Loucy (cell line): ENCODE measurements at regions not wholly inside any gene's neighbourhood (a gene's known extent, or its start where the extent isn't known, plus 50 kb on each side); places are given as distances from the start of the nearest gene placed in this dataset.

ENCODE experiments used
- H2AFZ ChIP-seq: fragments of 200-600 bp; sonication (generic); 2 replicates; pipeline ENCODE4 v1.6.0; 2016; ENCODE audit warnings: antibody characterized with exemption, mild to moderate bottlenecking, low read length, moderate library complexity
- H3F3A ChIP-seq: fragments of 200-600 bp; 2 replicates; pipeline ENCODE4 v1.6.0; 2016; ENCODE audit warnings: antibody characterized with exemption, low read depth, mild to moderate bottlenecking
- H3K27me3 ChIP-seq: fragments of 200-600 bp; sonication (generic); 2 replicates; pipeline ENCODE4 v1.6.1; 2014; ENCODE audit warnings: low read length, mild to moderate bottlenecking; ENCODE audit not compliant: insufficient read depth, poor library complexity, severe bottlenecking
- H3K36me3 ChIP-seq: fragments of 200-600 bp; sonication (generic); 2 replicates; pipeline ENCODE4 v1.6.1; 2016; ENCODE audit warnings: low read length; ENCODE audit not compliant: insufficient read depth
- H3K4me1 ChIP-seq: fragments of 200-600 bp; sonication (generic); 2 replicates; pipeline ENCODE4 v1.5.1; 2014; ENCODE audit warnings: low read length, mild to moderate bottlenecking; ENCODE audit not compliant: insufficient read depth, poor library complexity, severe bottlenecking
- H3K4me2 ChIP-seq: fragments of 200-600 bp; sonication (generic); 2 replicates; pipeline ENCODE4 v1.6.0; 2014; ENCODE audit warnings: antibody characterized with exemption, low read length, low read depth, mild to moderate bottlenecking; ENCODE audit not compliant: poor library complexity, severe bottlenecking
- H3K4me3 ChIP-seq: fragments of 200-600 bp; sonication (generic); 2 replicates; pipeline ENCODE4 v1.5.1; 2014; ENCODE audit warnings: low read length, mild to moderate bottlenecking, mixed read lengths; ENCODE audit not compliant: poor library complexity, severe bottlenecking
- H3K79me2 ChIP-seq: fragments of 200-600 bp; sonication (generic); 2 replicates; pipeline ENCODE4 v1.6.1; 2014; ENCODE audit warnings: low read length; ENCODE audit not compliant: insufficient read depth
- H3K9ac ChIP-seq: fragments of 200-600 bp; sonication (generic); 2 replicates; pipeline ENCODE4 v1.6.0; 2014; ENCODE audit warnings: mild to moderate bottlenecking, low read depth, low read length, moderate library complexity; ENCODE audit not compliant: poor library complexity, severe bottlenecking
- H3K9me2 ChIP-seq: fragments of 200-600 bp; sonication (generic); replicated peaks from 2 replicates; pipeline ENCODE4 v1.6.1; 2016; ENCODE audit warnings: low read depth, low read length, mixed read lengths
- H3K9me3 ChIP-seq: fragments of 200-600 bp; sonication (generic); 2 replicates; pipeline ENCODE4 v1.6.1; 2014; ENCODE audit warnings: mild to moderate bottlenecking, antibody characterized with exemption, low read length, low read depth; ENCODE audit not compliant: insufficient read depth
- H4K20me1 ChIP-seq: fragments of 200-600 bp; sonication (generic); 2 replicates; pipeline ENCODE4 v1.6.0; 2014; ENCODE audit warnings: antibody characterized with exemption, low read length, mild to moderate bottlenecking; ENCODE audit not compliant: insufficient read depth, poor library complexity, severe bottlenecking
- EZH2phosphoT487 ChIP-seq: fragments of 200-600 bp; IDR thresholded peaks from 2 replicates; pipeline ENCODE4 v1.6.1; 2018; ENCODE audit warnings: antibody characterized with exemption, mild to moderate bottlenecking, moderate library complexity, borderline replicate concordance
- TF ChIP-seq, protein P1 (sequence below): fragments of 200-600 bp; sonication (generic); conservative IDR thresholded peaks from 2 replicates; pipeline ENCODE4 v1.5.1; 2014; ENCODE audit warnings: mild to moderate bottlenecking, antibody characterized with exemption, low read length

DNA sequence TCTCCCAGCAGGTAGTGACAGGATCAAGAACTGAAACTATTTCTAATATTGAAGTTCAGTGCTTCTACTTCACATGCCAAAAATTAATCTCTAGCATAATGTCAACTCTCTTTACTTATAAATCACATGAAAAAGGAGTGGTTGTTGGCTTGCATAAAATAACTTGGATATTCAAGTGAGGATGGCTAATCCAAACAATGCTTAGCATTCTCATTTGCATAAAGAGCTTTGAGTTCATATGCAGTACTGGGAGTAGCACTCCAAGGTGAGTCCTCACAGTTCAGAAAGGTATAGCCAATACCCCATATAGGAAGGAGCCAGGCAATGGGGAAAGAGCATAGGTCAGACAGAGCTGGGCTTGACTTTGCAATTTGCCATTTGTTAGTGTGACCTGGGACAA lies 149.3 kb downstream of the PCTP start:
- no peaks in the 10 kb centered on the region for H3K9me2 ChIP-seq
- H4K20me1 ChIP-seq, result no peaks in the 10 kb centered on the region
- H3K9ac ChIP-seq, result no peak overlapping the region
- peaks cover 20% of the 10 kb centered on the region for H3K4me1 ChIP-seq
- no peaks in the 10 kb centered on the region for H3K27me3 ChIP-seq
- TF ChIP-seq, protein P1, sequence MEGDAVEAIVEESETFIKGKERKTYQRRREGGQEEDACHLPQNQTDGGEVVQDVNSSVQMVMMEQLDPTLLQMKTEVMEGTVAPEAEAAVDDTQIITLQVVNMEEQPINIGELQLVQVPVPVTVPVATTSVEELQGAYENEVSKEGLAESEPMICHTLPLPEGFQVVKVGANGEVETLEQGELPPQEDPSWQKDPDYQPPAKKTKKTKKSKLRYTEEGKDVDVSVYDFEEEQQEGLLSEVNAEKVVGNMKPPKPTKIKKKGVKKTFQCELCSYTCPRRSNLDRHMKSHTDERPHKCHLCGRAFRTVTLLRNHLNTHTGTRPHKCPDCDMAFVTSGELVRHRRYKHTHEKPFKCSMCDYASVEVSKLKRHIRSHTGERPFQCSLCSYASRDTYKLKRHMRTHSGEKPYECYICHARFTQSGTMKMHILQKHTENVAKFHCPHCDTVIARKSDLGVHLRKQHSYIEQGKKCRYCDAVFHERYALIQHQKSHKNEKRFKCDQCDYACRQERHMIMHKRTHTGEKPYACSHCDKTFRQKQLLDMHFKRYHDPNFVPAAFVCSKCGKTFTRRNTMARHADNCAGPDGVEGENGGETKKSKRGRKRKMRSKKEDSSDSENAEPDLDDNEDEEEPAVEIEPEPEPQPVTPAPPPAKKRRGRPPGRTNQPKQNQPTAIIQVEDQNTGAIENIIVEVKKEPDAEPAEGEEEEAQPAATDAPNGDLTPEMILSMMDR, result no peak
- TF ChIP-seq EZH2phosphoT487, result no peak
- no peak overlapping the region for H3K4me3 ChIP-seq
- H3K36me3 ChIP-seq, result no peaks in the 10 kb centered on the region
- H2AFZ ChIP-seq, result no peak overlapping the region
- no peaks in the 10 kb centered on the region for H3F3A ChIP-seq
- no peaks in the 10 kb centered on the region for H3K9me3 ChIP-seq
- no peak overlapping the region for H3K4me2 ChIP-seq
- H3K79me2 ChIP-seq, result no peaks in the 10 kb centered on the region

- Histone ChIP-seq H4K20me1 (no peaks in the 10 kb centered on the region), H3K27me3 (no peaks in the 10 kb centered on the region), H2AFZ (no peak overlapping the region), H3K36me3 (no peaks in the 10 kb centered on the region), H3K4me3 (no peak overlapping the region), H3K4me1 (peaks cover 5% of the 10 kb centered on the region), H3K79me2 (no peaks in the 10 kb centered on the region), H3K9me2 (no peaks in the 10 kb centered on the region), H3F3A (no peaks in the 10 kb centered on the region), H3K4me2 (no peak overlapping the region), H3K9me3 (no peaks in the 10 kb centered on the region), H3K9ac (no peak overlapping the region)
- TF ChIP-seq, protein P1, result no peak
- no peak for TF ChIP-seq EZH2phosphoT487
These were observed 152.3 kb downstream of the PCTP start for GRCh38 chr17:55903028-55903690.

DNA sequence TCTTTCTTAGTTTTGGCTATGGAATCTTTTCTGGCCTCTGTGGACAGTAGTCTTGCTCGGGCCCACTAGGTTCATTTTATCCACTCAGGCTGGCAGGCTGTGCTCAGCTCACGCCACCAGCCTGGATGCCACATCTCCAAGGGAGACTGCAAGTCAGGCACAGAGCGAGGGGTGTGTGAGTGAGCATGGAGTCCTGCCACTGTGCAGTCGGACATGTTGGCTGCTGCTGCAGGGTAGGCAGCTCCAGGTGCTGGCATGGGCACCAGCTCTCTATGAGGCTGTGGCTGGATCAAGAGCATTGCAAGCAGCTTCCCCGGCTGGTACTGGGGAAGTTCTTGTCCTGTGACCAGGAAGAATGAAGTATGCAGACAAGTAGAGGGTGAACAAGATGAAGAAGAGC lies 158.9 kb downstream of the PCTP start:
- H3F3A ChIP-seq, result no peaks in the 10 kb centered on the region
- H3K36me3 ChIP-seq, result no peaks in the 10 kb centered on the region
- H3K27me3 ChIP-seq, result no peaks in the 10 kb centered on the region
- TF ChIP-seq, protein P1, result no peak
- TF ChIP-seq EZH2phosphoT487, result no peak
- H3K79me2 ChIP-seq, result no peaks in the 10 kb centered on the region
- H3K4me2 ChIP-seq, result no peak overlapping the region
- no peak overlapping the region for H3K4me3 ChIP-seq
- H3K4me1 ChIP-seq, result no peaks in the 10 kb centered on the region
- no peaks in the 10 kb centered on the region for H4K20me1 ChIP-seq
- H3K9me2 ChIP-seq, result no peaks in the 10 kb centered on the region
- H2AFZ ChIP-seq, result no peak overlapping the region
- H3K9me3 ChIP-seq, result no peaks in the 10 kb centered on the region
- no peak overlapping the region for H3K9ac ChIP-seq
